ENCODE measurements at regions not wholly inside any gene's neighbourhood (a gene's known extent, or its start where the extent isn't known, plus 50 kb on each side); places are given as distances from the start of the nearest gene placed in this dataset.

DNA sequence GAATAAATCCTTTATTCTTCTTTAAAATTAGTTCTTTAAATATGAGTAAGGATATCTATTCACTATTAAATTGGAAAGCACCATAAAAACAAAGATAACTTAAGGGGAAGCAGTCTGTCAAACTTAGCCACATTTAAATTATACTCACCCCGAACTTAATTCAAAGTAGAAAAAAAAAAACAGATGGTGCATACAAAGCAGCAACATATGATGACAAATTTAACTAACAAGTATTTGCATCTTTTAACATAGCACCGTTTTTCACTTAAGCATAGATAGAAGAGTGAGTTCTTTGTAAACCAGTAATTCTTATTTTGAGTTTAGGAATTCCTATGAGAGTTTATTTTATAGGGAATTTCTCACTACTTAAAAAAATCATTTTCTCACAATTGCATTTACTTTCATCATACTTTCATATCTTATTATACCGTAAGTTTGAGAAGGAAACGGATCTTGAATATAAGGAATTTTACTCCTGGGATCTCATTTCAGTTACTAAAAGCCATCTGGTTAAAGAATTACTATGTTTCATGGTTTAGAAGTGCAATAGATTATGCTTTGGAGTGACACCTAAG is 828.2 kb upstream of the MAP3K7 start:
- Histone ChIP-seq H3K4me1 (no peaks in the 10 kb centered on the region), H3K9me3 (peaks cover 4 to 6% of the 10 kb centered on the region in 2 donors), H3K36me3 (no peaks in the 10 kb centered on the region), H3K27ac (no peak overlapping the region), H3K4me3 (no peak overlapping the region), H3K27me3 (no peaks in the 10 kb centered on the region)
- DNase-seq (ENCODE audit: low spot score in 2 of 2), result no peak
- intact Hi-C loops (cut with DNase I), result no loop called here
- TF ChIP-seq, protein P1, sequence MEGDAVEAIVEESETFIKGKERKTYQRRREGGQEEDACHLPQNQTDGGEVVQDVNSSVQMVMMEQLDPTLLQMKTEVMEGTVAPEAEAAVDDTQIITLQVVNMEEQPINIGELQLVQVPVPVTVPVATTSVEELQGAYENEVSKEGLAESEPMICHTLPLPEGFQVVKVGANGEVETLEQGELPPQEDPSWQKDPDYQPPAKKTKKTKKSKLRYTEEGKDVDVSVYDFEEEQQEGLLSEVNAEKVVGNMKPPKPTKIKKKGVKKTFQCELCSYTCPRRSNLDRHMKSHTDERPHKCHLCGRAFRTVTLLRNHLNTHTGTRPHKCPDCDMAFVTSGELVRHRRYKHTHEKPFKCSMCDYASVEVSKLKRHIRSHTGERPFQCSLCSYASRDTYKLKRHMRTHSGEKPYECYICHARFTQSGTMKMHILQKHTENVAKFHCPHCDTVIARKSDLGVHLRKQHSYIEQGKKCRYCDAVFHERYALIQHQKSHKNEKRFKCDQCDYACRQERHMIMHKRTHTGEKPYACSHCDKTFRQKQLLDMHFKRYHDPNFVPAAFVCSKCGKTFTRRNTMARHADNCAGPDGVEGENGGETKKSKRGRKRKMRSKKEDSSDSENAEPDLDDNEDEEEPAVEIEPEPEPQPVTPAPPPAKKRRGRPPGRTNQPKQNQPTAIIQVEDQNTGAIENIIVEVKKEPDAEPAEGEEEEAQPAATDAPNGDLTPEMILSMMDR (IDR thresholded peaks at IDR 0.05), result no peak

DNA sequence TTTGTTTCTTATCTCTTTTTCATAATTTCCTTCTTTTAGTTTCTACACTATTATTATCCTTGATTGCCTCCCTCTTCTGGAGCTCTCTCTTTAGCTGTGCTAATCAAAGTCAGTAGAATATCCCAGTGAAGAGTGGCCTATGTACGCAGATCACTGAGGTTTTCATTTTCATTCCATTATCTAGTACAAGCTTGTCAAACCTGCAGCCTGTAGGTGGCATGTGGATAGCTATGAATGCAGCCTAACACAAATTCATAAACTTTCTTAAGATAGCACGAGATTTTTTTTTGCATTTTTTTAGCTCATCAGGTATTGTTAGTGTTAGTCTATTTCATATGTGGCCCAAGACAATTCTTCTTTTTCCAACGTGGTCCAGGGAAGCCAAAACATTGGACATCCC is 825.7 kb upstream of the MAP3K7 start:
- no peaks in the 10 kb centered on the region for H3K4me1 ChIP-seq
- TF ChIP-seq, protein P1 (IDR thresholded peaks at IDR 0.05), result no peak
- intact Hi-C loops (cut with DNase I), result no loop called here

GRCh38 chr6:91407706-91408105 is 820.8 kb upstream of the MAP3K7 start:
- Histone ChIP-seq H3K27me3 (no peaks in the 10 kb centered on the region), H3K9me3 (no peaks in the 10 kb centered on the region), H3K27ac (no peak overlapping the region), H3K4me1 (no peaks in the 10 kb centered on the region), H3K36me3 (no peaks in the 10 kb centered on the region), H3K4me3 (no peak overlapping the region)
- TF ChIP-seq, protein P1 (IDR thresholded peaks at IDR 0.05), result no peak
- DNase-seq (ENCODE audit: low spot score in 2 of 2), result no peak
- intact Hi-C loops (cut with DNase I), result no loop called here

More for the DNA sequence above, 825.7 kb upstream of the MAP3K7 start:
- Histone ChIP-seq H3K4me3 (no peak overlapping the region), H3K36me3 (no peaks in the 10 kb centered on the region), H3K27ac (no peak overlapping the region), H3K27me3 (no peaks in the 10 kb centered on the region), H3K9me3 (no peaks in the 10 kb centered on the region)
- DNase-seq (ENCODE audit: low spot score in 2 of 2), result no peak

DNA sequence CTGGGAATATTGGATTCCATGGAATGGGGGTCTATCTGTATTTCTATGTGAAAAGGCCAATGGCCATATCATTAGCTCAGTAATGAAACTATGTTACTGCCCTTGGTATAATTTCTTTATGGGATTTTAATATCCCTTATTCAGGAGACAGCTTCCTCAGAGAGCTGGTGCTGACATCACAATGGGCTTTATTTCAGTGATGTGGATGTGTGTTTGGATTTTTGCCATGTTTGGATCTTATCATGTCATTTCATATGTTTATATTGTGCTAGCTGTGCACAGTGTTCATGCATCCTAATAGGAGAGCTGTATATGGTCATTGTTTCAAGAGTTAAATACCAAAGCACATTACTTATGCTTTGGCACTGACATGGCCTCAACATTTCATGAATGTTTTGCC is 806.1 kb upstream of the MAP3K7 start:
- TF ChIP-seq, protein P1 (IDR thresholded peaks at IDR 0.05), result no peak

DNA sequence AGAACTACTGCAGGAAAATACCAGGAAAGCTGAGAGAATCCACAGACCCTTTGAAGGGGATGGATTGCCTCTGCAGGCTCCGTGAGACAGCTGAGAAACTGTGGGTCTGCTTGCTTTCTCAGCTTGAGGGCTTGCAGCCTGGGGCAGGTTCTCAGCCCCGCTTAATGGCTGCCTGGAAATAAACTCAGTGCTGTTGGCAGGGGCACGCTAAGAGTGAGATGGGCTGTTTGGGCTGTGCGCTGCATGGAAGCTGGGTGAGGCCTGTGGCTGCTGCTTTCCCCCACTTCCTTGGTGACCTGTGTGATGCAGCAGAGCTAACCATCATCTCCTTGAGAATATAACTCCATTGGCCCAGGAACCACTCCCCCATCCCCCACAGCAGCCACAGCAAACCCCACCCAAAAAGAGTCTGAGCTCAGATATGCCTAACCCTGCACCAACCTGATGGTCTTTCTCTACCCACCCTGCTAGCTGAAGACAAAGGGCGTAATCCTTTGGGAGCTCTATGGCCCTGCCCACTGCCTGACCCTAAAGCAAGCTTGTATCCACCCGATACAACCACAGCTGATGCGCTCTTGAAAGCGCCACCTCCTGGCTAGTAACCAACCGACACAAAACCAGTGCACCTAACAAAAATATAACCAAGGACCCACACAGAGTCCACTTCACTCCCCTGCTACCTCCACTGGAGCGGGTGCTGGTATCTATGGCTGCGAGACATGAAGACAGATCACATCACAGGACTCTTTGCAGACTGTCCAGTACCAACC is 800.6 kb upstream of the MAP3K7 start:
- TF ChIP-seq, protein P1 (IDR thresholded peaks at IDR 0.05), result no peak
- Histone ChIP-seq H3K27ac (no peak overlapping the region), H3K4me3 (no peak overlapping the region), H3K27me3 (no peaks in the 10 kb centered on the region), H3K9me3 (peaks cover 0 to 11% of the 10 kb centered on the region in 2 donors), H3K4me1 (no peaks in the 10 kb centered on the region), H3K36me3 (no peaks in the 10 kb centered on the region)
- intact Hi-C loops (cut with DNase I), result no loop called here
- no peak for DNase-seq (ENCODE audit: low spot score in 2 of 2)

More for the DNA sequence above, 806.1 kb upstream of the MAP3K7 start:
- no peak overlapping the region for H3K27ac ChIP-seq
- no peaks in the 10 kb centered on the region for H3K36me3 ChIP-seq
- no peak for DNase-seq (ENCODE audit: low spot score in 2 of 2)
- no peaks in the 10 kb centered on the region for H3K4me1 ChIP-seq
- H3K4me3 ChIP-seq, result no peak overlapping the region
- intact Hi-C loops (cut with DNase I), result no loop called here
- H3K9me3 ChIP-seq, result peaks cover 0 to 8% of the 10 kb centered on the region in 2 donors
- no peaks in the 10 kb centered on the region for H3K27me3 ChIP-seq
